HCT116 (cell line): ENCODE measurements at regions not wholly inside any gene's neighbourhood (a gene's known extent, or its start where the extent isn't known, plus 50 kb on each side); places are given as distances from the start of the nearest gene placed in this dataset.

Experiments used
- ATAC-seq: fragments of 200-7000 bp; cut with Tn5 transposase; 2 replicates; pipeline ENCODE4 v1.9.1; 2020; ENCODE audit warnings: mild to moderate bottlenecking, moderate library complexity
- BruUV-seq: library from RNA; stranded (reverse); fragments of 400-500 nt; replicated peaks from 2 replicates; lab custom pipeline; 2021; lab: Mats Ljungman, UMichigan
- CTCF ChIA-PET: fragments of 300-600 bp; sonication (Branson Sonifier 250); formaldehyde crosslinking; loops from one replicate; lab custom pipeline; 2021; ENCODE audit warnings: antibody characterized with exemption; lab: Charles Lee
- POLR2A ChIA-PET: fragments of 300-600, 350-600 bp; sonication (Branson Sonifier 250); formaldehyde crosslinking; loops from one replicate; lab custom pipeline; 2021; ENCODE audit warnings: antibody characterized with exemption; lab: Charles Lee
- RAD21 ChIA-PET, 2 experiments: fragments of 300-600 bp; sonication (Branson Sonifier 250); formaldehyde crosslinking; loops; one replicate each; lab custom pipeline; 2023; ENCODE audit warnings: low total read pairs in 2 of 2; ENCODE audit not compliant: uncharacterized antibody in 2 of 2, unreplicated experiment in 2 of 2, low non-redundant PET in 1 of 2; lab: Charles Lee
- DNase-seq: peaks from one replicate; pipeline ENCODE4 v3.0.0-alpha.2; 2010; ENCODE audit warnings: low read depth, low spot score
- H2AFZ ChIP-seq: fragments of 200-600 bp; shearing (Covaris generic), sonication (generic); 2 replicates; pipeline ENCODE4 v1.6.1; 2017; ENCODE audit warnings: low read depth, mixed run types, mixed read lengths, antibody characterized with exemption, low read length; ENCODE audit not compliant: poor library complexity, severe bottlenecking
- H3K27ac ChIP-seq: 2 replicates; pipeline ENCODE4 v1.5.1; 2012; ENCODE audit warnings: low read depth, low read length
- H3K27me3 ChIP-seq: fragments of 200-600 bp; sonication (generic); 2 replicates; pipeline ENCODE4 v1.6.1; 2016; ENCODE audit warnings: mixed run types, low read length, mixed read lengths; ENCODE audit not compliant: insufficient read depth
- H3K36me3 ChIP-seq, 2 experiments: fragments of 200-500 bp in 1 of 2; fragments of 200-600 bp in 1 of 2; sonication (Bioruptor generic) in 1 of 2; sonication (generic) in 1 of 2; 2 replicates each; pipeline versions ENCODE4 v1.5.1 to v1.6.1; 2014 to 2016; ENCODE audit warnings: low read length in 2 of 2, inconsistent platforms in 1 of 2, mixed read lengths in 1 of 2, mixed run types in 1 of 2; ENCODE audit not compliant: insufficient read depth in 2 of 2, control insufficient read depth in 1 of 2
- H3K4me1 ChIP-seq, 2 experiments: fragments of 200-600 bp in 1 of 2; sonication (generic) in 1 of 2; 2 replicates each; pipeline versions ENCODE4 v1.5.1 to v1.6.1; 2012 to 2017; ENCODE audit warnings: low read length in 2 of 2, inconsistent platforms in 1 of 2, mild to moderate bottlenecking in 1 of 2, mixed read lengths in 1 of 2, mixed run types in 1 of 2, moderate library complexity in 1 of 2; ENCODE audit not compliant: insufficient read depth in 2 of 2, control insufficient read depth in 1 of 2
- H3K4me2 ChIP-seq: fragments of 200-600 bp; sonication (generic); 2 replicates; pipeline ENCODE4 v1.6.1; 2017; ENCODE audit warnings: mixed run types, low read length, mixed read lengths
- H3K4me3 ChIP-seq, 2 experiments: fragments of 200-600 bp in 1 of 2; sonication (generic) in 1 of 2; replicated peaks in 1 of 2; 2 replicates each; pipeline ENCODE4 v1.5.1; 2011 to 2016; ENCODE audit warnings: low read length in 2 of 2, control low read depth in 1 of 2, low read depth in 1 of 2, mild to moderate bottlenecking in 1 of 2, mixed read lengths in 1 of 2, mixed run types in 1 of 2
- H3K79me2 ChIP-seq: fragments of 200-600 bp; sonication (generic); 2 replicates; pipeline ENCODE4 v1.6.1; 2017; ENCODE audit warnings: mild to moderate bottlenecking, mixed run types, low read length, moderate library complexity, mixed read lengths; ENCODE audit not compliant: insufficient read depth
- H3K9ac ChIP-seq: fragments of 200-600 bp; sonication (generic); 2 replicates; pipeline ENCODE4 v1.6.1; 2016; ENCODE audit warnings: low read length, mixed read lengths
- H3K9me2 ChIP-seq: fragments of 200-600 bp; sonication (generic), shearing (Covaris generic); 2 replicates; pipeline ENCODE4 v1.6.1; 2017; ENCODE audit warnings: mixed run types, mild to moderate bottlenecking, moderate library complexity; ENCODE audit not compliant: insufficient read depth
- H3K9me3 ChIP-seq, 2 experiments: fragments of 200-500 bp in 1 of 2; fragments of 200-600 bp in 1 of 2; sonication (Bioruptor generic) in 1 of 2; sonication (generic) in 1 of 2; 2 replicates each; pipeline ENCODE4 v1.6.1; 2014 to 2017; ENCODE audit warnings: low read length in 2 of 2, mixed read lengths in 2 of 2, inconsistent platforms in 1 of 2, low read depth in 1 of 2, mild to moderate bottlenecking in 1 of 2, mixed run types in 1 of 2, moderate library complexity in 1 of 2; ENCODE audit not compliant: control insufficient read depth in 1 of 2, insufficient read depth in 1 of 2
- H4K20me1 ChIP-seq: fragments of 200-600 bp; sonication (generic), shearing (Covaris generic); 2 replicates; pipeline ENCODE4 v1.6.1; 2017; ENCODE audit warnings: mixed run types, mild to moderate bottlenecking, moderate library complexity; ENCODE audit not compliant: insufficient read depth
- CBX3 ChIP-seq: IDR thresholded peaks from 2 replicates; pipeline ENCODE4 v1.6.1; 2012; ENCODE audit warnings: low read depth
- CEBPB ChIP-seq: IDR thresholded peaks from 2 replicates; pipeline ENCODE4 v1.6.1; 2012; ENCODE audit warnings: low read depth
- EGR1 ChIP-seq: IDR thresholded peaks from 2 replicates; pipeline ENCODE4 v1.6.1; 2012; ENCODE audit warnings: low read depth
- FOSL1 ChIP-seq: IDR thresholded peaks from 2 replicates; pipeline ENCODE4 v1.6.1; 2012; ENCODE audit warnings: low read depth
- JUND ChIP-seq: IDR thresholded peaks from 2 replicates; pipeline ENCODE4 v1.6.1; 2012
- POLR2A ChIP-seq: IDR thresholded peaks from 2 replicates; pipeline ENCODE4 v1.7.0; 2011; ENCODE audit warnings: borderline replicate concordance; ENCODE audit not compliant: insufficient read depth, insufficient read length; ENCODE audit errors: extremely low read depth
- POLR2AphosphoS5 ChIP-seq: IDR thresholded peaks from 2 replicates; pipeline ENCODE4 v1.6.1; 2011; ENCODE audit warnings: mild to moderate bottlenecking, low read depth, low read length, moderate library complexity
- RAD21 ChIP-seq: IDR thresholded peaks from 2 replicates; pipeline ENCODE4 v1.6.1; 2012; ENCODE audit warnings: low read depth, mild to moderate bottlenecking
- SIN3A ChIP-seq: IDR thresholded peaks from 2 replicates; pipeline ENCODE4 v1.6.1; 2012; ENCODE audit warnings: low read depth
- SRF ChIP-seq: IDR thresholded peaks from 2 replicates; pipeline ENCODE4 v1.6.1; 2012; ENCODE audit warnings: low read depth
- TCF7L2 ChIP-seq: IDR thresholded peaks from 2 replicates; pipeline ENCODE4 v1.7.0; 2011; ENCODE audit warnings: borderline replicate concordance, inconsistent platforms; ENCODE audit not compliant: insufficient read depth, insufficient read length; ENCODE audit errors: extremely low read depth
- YY1 ChIP-seq: IDR thresholded peaks from 2 replicates; pipeline ENCODE4 v1.6.1; 2011; ENCODE audit warnings: low read length, low read depth, moderate library complexity, mild to moderate bottlenecking; ENCODE audit not compliant: insufficient replicate concordance; ENCODE audit errors: extremely low read depth
- ZFX ChIP-seq: fragments of 450-650 bp; IDR thresholded peaks from 2 replicates; pipeline ENCODE4 v1.6.1; 2017
- intact Hi-C: fragments of 100-400 bp; cut with micrococcal nuclease; formaldehyde crosslinking; loops from 2 replicates; pipeline ENCODE4 v1.10.0; 2022
- TF ChIP-seq, protein P1 (sequence below): IDR thresholded peaks from 2 replicates; pipeline ENCODE4 v1.6.1; 2012
- TF ChIP-seq, protein P2 (sequence below): IDR thresholded peaks from 2 replicates; pipeline ENCODE4 v1.6.1; 2012; ENCODE audit warnings: low read depth
- TF ChIP-seq, protein P3 (sequence below): IDR thresholded peaks from 2 replicates; pipeline ENCODE4 v1.6.1; 2011; ENCODE audit warnings: mild to moderate bottlenecking, low read length, moderate library complexity; ENCODE audit not compliant: insufficient replicate concordance; ENCODE audit errors: extremely low read depth
- TF ChIP-seq, protein P4 (sequence below): IDR thresholded peaks from 2 replicates; pipeline ENCODE4 v1.6.1; 2012

DNA sequence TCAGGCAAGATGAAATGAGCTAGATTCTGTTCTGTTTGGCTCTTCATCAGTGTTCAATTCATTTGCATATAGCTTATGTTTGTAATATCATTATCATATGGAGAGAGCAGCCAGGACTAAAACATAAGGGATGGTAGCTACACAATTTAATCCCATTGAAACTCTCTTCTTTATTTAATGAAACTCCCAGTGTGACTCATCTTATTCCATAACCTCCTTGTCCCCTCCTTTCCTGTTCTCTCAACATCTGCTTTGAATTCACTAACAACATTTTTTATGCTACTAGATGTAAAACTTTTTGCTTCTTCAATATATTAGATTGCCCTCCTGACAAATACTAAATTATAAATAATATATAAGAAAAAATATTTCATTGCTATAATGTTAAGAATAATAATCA, 1823.4 kb downstream of the MAT2B start:
- RAD21 ChIA-PET = no interaction called here
- Histone ChIP-seq H3K27me3 (no peaks in the 10 kb centered on the region), H4K20me1 (no peaks in the 10 kb centered on the region), H3K4me2 (no peak overlapping the region), H3K79me2 (no peaks in the 10 kb centered on the region), H3K9ac (no peak overlapping the region), H3K9me2 (no peaks in the 10 kb centered on the region), H2AFZ (no peak overlapping the region), H3K9me3 (peaks cover 0 to 13% of the 10 kb centered on the region in 2 experiments; a peak in 2 of 4 replicates), H3K36me3 (no peaks in the 10 kb centered on the region), H3K4me3 (no peak overlapping the region), H3K27ac (no peak overlapping the region), H3K4me1 (no peaks in the 10 kb centered on the region)
- TF ChIP-seq SRF = no peak
- TF ChIP-seq POLR2A = no peak
- TF ChIP-seq FOSL1 = no peak
- TF ChIP-seq CEBPB = no peak
- no peak for TF ChIP-seq EGR1
- TF ChIP-seq, protein P1, sequence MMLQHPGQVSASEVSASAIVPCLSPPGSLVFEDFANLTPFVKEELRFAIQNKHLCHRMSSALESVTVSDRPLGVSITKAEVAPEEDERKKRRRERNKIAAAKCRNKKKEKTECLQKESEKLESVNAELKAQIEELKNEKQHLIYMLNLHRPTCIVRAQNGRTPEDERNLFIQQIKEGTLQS = no peak
- no peak for TF ChIP-seq TCF7L2
- TF ChIP-seq, protein P2, sequence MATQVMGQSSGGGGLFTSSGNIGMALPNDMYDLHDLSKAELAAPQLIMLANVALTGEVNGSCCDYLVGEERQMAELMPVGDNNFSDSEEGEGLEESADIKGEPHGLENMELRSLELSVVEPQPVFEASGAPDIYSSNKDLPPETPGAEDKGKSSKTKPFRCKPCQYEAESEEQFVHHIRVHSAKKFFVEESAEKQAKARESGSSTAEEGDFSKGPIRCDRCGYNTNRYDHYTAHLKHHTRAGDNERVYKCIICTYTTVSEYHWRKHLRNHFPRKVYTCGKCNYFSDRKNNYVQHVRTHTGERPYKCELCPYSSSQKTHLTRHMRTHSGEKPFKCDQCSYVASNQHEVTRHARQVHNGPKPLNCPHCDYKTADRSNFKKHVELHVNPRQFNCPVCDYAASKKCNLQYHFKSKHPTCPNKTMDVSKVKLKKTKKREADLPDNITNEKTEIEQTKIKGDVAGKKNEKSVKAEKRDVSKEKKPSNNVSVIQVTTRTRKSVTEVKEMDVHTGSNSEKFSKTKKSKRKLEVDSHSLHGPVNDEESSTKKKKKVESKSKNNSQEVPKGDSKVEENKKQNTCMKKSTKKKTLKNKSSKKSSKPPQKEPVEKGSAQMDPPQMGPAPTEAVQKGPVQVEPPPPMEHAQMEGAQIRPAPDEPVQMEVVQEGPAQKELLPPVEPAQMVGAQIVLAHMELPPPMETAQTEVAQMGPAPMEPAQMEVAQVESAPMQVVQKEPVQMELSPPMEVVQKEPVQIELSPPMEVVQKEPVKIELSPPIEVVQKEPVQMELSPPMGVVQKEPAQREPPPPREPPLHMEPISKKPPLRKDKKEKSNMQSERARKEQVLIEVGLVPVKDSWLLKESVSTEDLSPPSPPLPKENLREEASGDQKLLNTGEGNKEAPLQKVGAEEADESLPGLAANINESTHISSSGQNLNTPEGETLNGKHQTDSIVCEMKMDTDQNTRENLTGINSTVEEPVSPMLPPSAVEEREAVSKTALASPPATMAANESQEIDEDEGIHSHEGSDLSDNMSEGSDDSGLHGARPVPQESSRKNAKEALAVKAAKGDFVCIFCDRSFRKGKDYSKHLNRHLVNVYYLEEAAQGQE = no peak
- TF ChIP-seq CBX3 = no peak
- TF ChIP-seq, protein P3, sequence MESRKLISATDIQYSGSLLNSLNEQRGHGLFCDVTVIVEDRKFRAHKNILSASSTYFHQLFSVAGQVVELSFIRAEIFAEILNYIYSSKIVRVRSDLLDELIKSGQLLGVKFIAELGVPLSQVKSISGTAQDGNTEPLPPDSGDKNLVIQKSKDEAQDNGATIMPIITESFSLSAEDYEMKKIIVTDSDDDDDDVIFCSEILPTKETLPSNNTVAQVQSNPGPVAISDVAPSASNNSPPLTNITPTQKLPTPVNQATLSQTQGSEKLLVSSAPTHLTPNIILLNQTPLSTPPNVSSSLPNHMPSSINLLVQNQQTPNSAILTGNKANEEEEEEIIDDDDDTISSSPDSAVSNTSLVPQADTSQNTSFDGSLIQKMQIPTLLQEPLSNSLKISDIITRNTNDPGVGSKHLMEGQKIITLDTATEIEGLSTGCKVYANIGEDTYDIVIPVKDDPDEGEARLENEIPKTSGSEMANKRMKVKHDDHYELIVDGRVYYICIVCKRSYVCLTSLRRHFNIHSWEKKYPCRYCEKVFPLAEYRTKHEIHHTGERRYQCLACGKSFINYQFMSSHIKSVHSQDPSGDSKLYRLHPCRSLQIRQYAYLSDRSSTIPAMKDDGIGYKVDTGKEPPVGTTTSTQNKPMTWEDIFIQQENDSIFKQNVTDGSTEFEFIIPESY = no peak
- TF ChIP-seq ZFX = no peak
- TF ChIP-seq, protein P4, sequence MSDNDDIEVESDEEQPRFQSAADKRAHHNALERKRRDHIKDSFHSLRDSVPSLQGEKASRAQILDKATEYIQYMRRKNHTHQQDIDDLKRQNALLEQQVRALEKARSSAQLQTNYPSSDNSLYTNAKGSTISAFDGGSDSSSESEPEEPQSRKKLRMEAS = no peak
- no peak for TF ChIP-seq RAD21
- no peak for TF ChIP-seq JUND
- no peak for TF ChIP-seq YY1
- no peak for TF ChIP-seq POLR2AphosphoS5
- no peak for TF ChIP-seq SIN3A
- DNase-seq = no peak
- POLR2A ChIA-PET = no interaction called here
- CTCF ChIA-PET = no interaction called here
- ATAC-seq = no peak
- intact Hi-C loops = no loop called here
- no TSS peak for BruUV-seq
